ENCODE measurements at regions not wholly inside any gene's neighbourhood (a gene's known extent, or its start where the extent isn't known, plus 50 kb on each side); places are given as distances from the start of the nearest gene placed in this dataset.

- TF ChIP-seq EP300 (IDR thresholded peaks at IDR 0.05) = no peak
- no peak for TF ChIP-seq POLR2A (IDR thresholded peaks at IDR 0.05)
- TF ChIP-seq CTCF (IDR thresholded peaks at IDR 0.05) = no peak
- no peak for TF ChIP-seq POLR2AphosphoS5 (IDR thresholded peaks at IDR 0.05)
These were observed 65.0 kb upstream of the ARHGAP5 start for GRCh38 chr14:32012062-32012461.
